MG63 (cell line): ENCODE measurements at regions not wholly inside any gene's neighbourhood (a gene's known extent, or its start where the extent isn't known, plus 50 kb on each side); places are given as distances from the start of the nearest gene placed in this dataset.

ENCODE experiments used
- DNase-seq: peaks from one replicate; pipeline ENCODE4 v3.0.0-alpha.2; 2020
- H3K27me3 ChIP-seq: fragments of 250-450 bp; sonication (Bioruptor Pico); 2 replicates; pipeline ENCODE4 v1.5.1; 2020; ENCODE audit warnings: mild to moderate bottlenecking, moderate library complexity
- H3K36me3 ChIP-seq: fragments of 250-450 bp; sonication (Bioruptor Pico); 2 replicates; pipeline ENCODE4 v1.5.1; 2020; ENCODE audit warnings: mild to moderate bottlenecking, moderate library complexity
- H3K4me3 ChIP-seq: fragments of 250-450 bp; sonication (Bioruptor Pico); 2 replicates; pipeline ENCODE4 v1.5.1; 2020; ENCODE audit warnings: mild to moderate bottlenecking, moderate library complexity
- H3K9me3 ChIP-seq: fragments of 250-450 bp; sonication (Bioruptor Pico); 2 replicates; pipeline ENCODE4 v1.5.1; 2020; ENCODE audit warnings: mild to moderate bottlenecking, moderate library complexity

- Histone ChIP-seq H3K27me3 (no peaks in the 10 kb centered on the region), H3K36me3 (no peaks in the 10 kb centered on the region), H3K9me3 (no peaks in the 10 kb centered on the region), H3K4me3 (no peak overlapping the region)
- DNase-seq: no peak
Measured at GRCh38 chr10:104505521-104506042, 135.5 kb upstream of the SORCS3 start.

- DNase-seq: peak; percentile 7
- Histone ChIP-seq H3K27me3 (no peaks in the 10 kb centered on the region), H3K36me3 (no peaks in the 10 kb centered on the region), H3K4me3 (no peak overlapping the region), H3K9me3 (no peaks in the 10 kb centered on the region)
Measured at GRCh38 chr10:104509981-104510380, 131.1 kb upstream of the SORCS3 start.

GRCh38 chr10:104510644-104511043, 130.4 kb upstream of the SORCS3 start:
- no peak for DNase-seq
- no peaks in the 10 kb centered on the region for H3K9me3 ChIP-seq
- no peaks in the 10 kb centered on the region for H3K27me3 ChIP-seq
- H3K36me3 ChIP-seq: no peaks in the 10 kb centered on the region
- H3K4me3 ChIP-seq: no peak overlapping the region

- no peak overlapping the region for H3K4me3 ChIP-seq
- DNase-seq: no peak
- no peaks in the 10 kb centered on the region for H3K27me3 ChIP-seq
- H3K9me3 ChIP-seq: no peaks in the 10 kb centered on the region
- H3K36me3 ChIP-seq: no peaks in the 10 kb centered on the region
Measured at GRCh38 chr10:104512800-104513199, 128.3 kb upstream of the SORCS3 start.

- Histone ChIP-seq H3K9me3 (no peaks in the 10 kb centered on the region), H3K27me3 (no peaks in the 10 kb centered on the region), H3K36me3 (no peaks in the 10 kb centered on the region), H3K4me3 (no peak overlapping the region)
- no peak for DNase-seq
Measured at GRCh38 chr10:104515678-104516199, 125.4 kb upstream of the SORCS3 start.

- Histone ChIP-seq H3K36me3 (no peaks in the 10 kb centered on the region), H3K27me3 (no peaks in the 10 kb centered on the region), H3K9me3 (no peaks in the 10 kb centered on the region), H3K4me3 (no peak overlapping the region)
- DNase-seq: no peak
Measured at GRCh38 chr10:104516986-104517385, 124.1 kb upstream of the SORCS3 start.

- no peaks in the 10 kb centered on the region for H3K27me3 ChIP-seq
- no peak for DNase-seq
- H3K4me3 ChIP-seq: no peak overlapping the region
- no peaks in the 10 kb centered on the region for H3K9me3 ChIP-seq
- H3K36me3 ChIP-seq: no peaks in the 10 kb centered on the region
Measured at GRCh38 chr10:104517946-104518345, 123.1 kb upstream of the SORCS3 start.

GRCh38 chr10:104518891-104519290, 122.2 kb upstream of the SORCS3 start:
- Histone ChIP-seq H3K4me3 (no peak overlapping the region), H3K9me3 (no peaks in the 10 kb centered on the region), H3K36me3 (no peaks in the 10 kb centered on the region), H3K27me3 (no peaks in the 10 kb centered on the region)
- DNase-seq: no peak

GRCh38 chr10:104520653-104521052, 120.4 kb upstream of the SORCS3 start:
- DNase-seq: no peak
- Histone ChIP-seq H3K4me3 (no peak overlapping the region), H3K36me3 (no peaks in the 10 kb centered on the region), H3K9me3 (no peaks in the 10 kb centered on the region), H3K27me3 (no peaks in the 10 kb centered on the region)

- no peak overlapping the region for H3K4me3 ChIP-seq
- H3K27me3 ChIP-seq: no peaks in the 10 kb centered on the region
- H3K9me3 ChIP-seq: no peaks in the 10 kb centered on the region
- H3K36me3 ChIP-seq: no peaks in the 10 kb centered on the region
- peak; percentile 13 for DNase-seq
Measured at GRCh38 chr10:104521901-104522694, 119.0 kb upstream of the SORCS3 start.

- no peaks in the 10 kb centered on the region for H3K27me3 ChIP-seq
- no peaks in the 10 kb centered on the region for H3K9me3 ChIP-seq
- no peak overlapping the region for H3K4me3 ChIP-seq
- no peak for DNase-seq
- no peaks in the 10 kb centered on the region for H3K36me3 ChIP-seq
Measured at GRCh38 chr10:104526188-104526587, 114.9 kb upstream of the SORCS3 start.

GRCh38 chr10:104527013-104527412, 114.1 kb upstream of the SORCS3 start:
- Histone ChIP-seq H3K9me3 (no peaks in the 10 kb centered on the region), H3K4me3 (no peak overlapping the region), H3K36me3 (no peaks in the 10 kb centered on the region), H3K27me3 (no peaks in the 10 kb centered on the region)
- DNase-seq: no peak

- Histone ChIP-seq H3K9me3 (no peaks in the 10 kb centered on the region), H3K27me3 (no peaks in the 10 kb centered on the region), H3K36me3 (no peaks in the 10 kb centered on the region), H3K4me3 (no peak overlapping the region)
- DNase-seq: no peak
Measured at GRCh38 chr10:104540181-104540580, 100.9 kb upstream of the SORCS3 start.

- Histone ChIP-seq H3K9me3 (no peaks in the 10 kb centered on the region), H3K36me3 (no peaks in the 10 kb centered on the region), H3K4me3 (no peak overlapping the region), H3K27me3 (no peaks in the 10 kb centered on the region)
- DNase-seq: no peak
Measured at GRCh38 chr10:104541820-104542219, 99.3 kb upstream of the SORCS3 start.

- DNase-seq: no peak
- H3K9me3 ChIP-seq: no peaks in the 10 kb centered on the region
- H3K27me3 ChIP-seq: no peaks in the 10 kb centered on the region
- no peak overlapping the region for H3K4me3 ChIP-seq
- H3K36me3 ChIP-seq: no peaks in the 10 kb centered on the region
Measured at GRCh38 chr10:104546336-104546735, 94.8 kb upstream of the SORCS3 start.

GRCh38 chr10:104546756-104547155, 94.3 kb upstream of the SORCS3 start:
- no peak for DNase-seq
- Histone ChIP-seq H3K36me3 (no peaks in the 10 kb centered on the region), H3K9me3 (no peaks in the 10 kb centered on the region), H3K27me3 (no peaks in the 10 kb centered on the region), H3K4me3 (no peak overlapping the region)

GRCh38 chr10:104548090-104548489, 93.0 kb upstream of the SORCS3 start:
- Histone ChIP-seq H3K9me3 (no peaks in the 10 kb centered on the region), H3K27me3 (no peaks in the 10 kb centered on the region)
- no peak for DNase-seq

GRCh38 chr10:104556831-104557230, 84.3 kb upstream of the SORCS3 start:
- H3K27me3 ChIP-seq: no peaks in the 10 kb centered on the region
- no peak overlapping the region for H3K4me3 ChIP-seq
- H3K36me3 ChIP-seq: no peaks in the 10 kb centered on the region
- no peaks in the 10 kb centered on the region for H3K9me3 ChIP-seq
- DNase-seq: no peak

More at GRCh38 chr10:104548090-104548489, 93.0 kb upstream of the SORCS3 start:
- Histone ChIP-seq H3K36me3 (no peaks in the 10 kb centered on the region), H3K4me3 (no peak overlapping the region)
